Vagina (tissue), 2 donors: ENCODE measurements at regions not wholly inside any gene's neighbourhood (a gene's known extent, or its start where the extent isn't known, plus 50 kb on each side); places are given as distances from the start of the nearest gene placed in this dataset.

Experiments
- POLR2A ChIP-seq, 2 donors: fragments of 450-650 bp; IDR thresholded peaks; one replicate each; pipeline ENCODE4 v1.6.1; 2017; ENCODE audit warnings: antibody characterized with exemption in 2 of 2, mild to moderate bottlenecking in 2 of 2, moderate library complexity in 2 of 2
- POLR2AphosphoS5 ChIP-seq, 2 donors: sonication (generic); formaldehyde crosslinking; IDR thresholded peaks; one replicate each; pipeline ENCODE4 v1.9.0; 2017; ENCODE audit warnings: antibody characterized with exemption in 2 of 2, mild to moderate bottlenecking in 2 of 2, low read depth in 1 of 2; ENCODE audit not compliant: insufficient read depth in 1 of 2
- TF ChIP-seq, protein P1 (sequence below), 3 experiments: fragments of 450-650 bp in 2 of 3; fragments of 200-600 bp in 1 of 3; sonication (generic) in 1 of 3; IDR thresholded peaks; one replicate each; pipeline ENCODE4 v1.5.1; 2017 to 2019; ENCODE audit warnings: antibody characterized with exemption in 3 of 3, mild to moderate bottlenecking in 2 of 3, moderate library complexity in 2 of 3

DNA sequence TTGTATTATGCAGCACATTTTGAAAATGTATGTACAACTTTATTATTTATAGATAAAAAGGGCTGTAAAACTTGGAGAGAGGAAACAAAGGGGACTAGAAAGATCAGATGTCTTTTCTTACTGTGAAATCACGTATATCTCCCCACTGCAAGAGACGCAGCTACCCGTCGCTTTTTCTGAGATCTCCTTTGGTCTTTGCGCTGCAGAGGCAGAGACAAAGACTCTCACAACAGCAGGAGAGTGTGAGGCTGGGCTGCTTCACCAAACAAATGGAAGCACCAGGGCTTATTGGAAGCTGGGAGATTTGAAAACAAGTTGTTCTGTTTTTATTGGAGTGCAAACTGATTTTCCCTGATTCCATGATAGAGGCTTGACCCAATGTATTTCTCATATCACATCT, 129.0 kb upstream of the PARD3B start:
- TF ChIP-seq, protein P1, sequence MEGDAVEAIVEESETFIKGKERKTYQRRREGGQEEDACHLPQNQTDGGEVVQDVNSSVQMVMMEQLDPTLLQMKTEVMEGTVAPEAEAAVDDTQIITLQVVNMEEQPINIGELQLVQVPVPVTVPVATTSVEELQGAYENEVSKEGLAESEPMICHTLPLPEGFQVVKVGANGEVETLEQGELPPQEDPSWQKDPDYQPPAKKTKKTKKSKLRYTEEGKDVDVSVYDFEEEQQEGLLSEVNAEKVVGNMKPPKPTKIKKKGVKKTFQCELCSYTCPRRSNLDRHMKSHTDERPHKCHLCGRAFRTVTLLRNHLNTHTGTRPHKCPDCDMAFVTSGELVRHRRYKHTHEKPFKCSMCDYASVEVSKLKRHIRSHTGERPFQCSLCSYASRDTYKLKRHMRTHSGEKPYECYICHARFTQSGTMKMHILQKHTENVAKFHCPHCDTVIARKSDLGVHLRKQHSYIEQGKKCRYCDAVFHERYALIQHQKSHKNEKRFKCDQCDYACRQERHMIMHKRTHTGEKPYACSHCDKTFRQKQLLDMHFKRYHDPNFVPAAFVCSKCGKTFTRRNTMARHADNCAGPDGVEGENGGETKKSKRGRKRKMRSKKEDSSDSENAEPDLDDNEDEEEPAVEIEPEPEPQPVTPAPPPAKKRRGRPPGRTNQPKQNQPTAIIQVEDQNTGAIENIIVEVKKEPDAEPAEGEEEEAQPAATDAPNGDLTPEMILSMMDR (IDR thresholded peaks at IDR 0.05) = no peak
- no peak for TF ChIP-seq POLR2A (IDR thresholded peaks at IDR 0.05)
- TF ChIP-seq POLR2AphosphoS5 (IDR thresholded peaks at IDR 0.05; ENCODE audit: insufficient read depth in 1 of 2, low read depth in 1 of 2) = no peak
